Type B pancreatic cell (in vitro differentiated cells): ENCODE measurements at regions not wholly inside any gene's neighbourhood (a gene's known extent, or its start where the extent isn't known, plus 50 kb on each side); places are given as distances from the start of the nearest gene placed in this dataset.

Experiments used
- DNase-seq: peaks from one replicate; pipeline ENCODE4 v3.0.0; 2021; ENCODE audit warnings: mixed read lengths; ENCODE audit not compliant: unreplicated experiment; ENCODE audit errors: extremely low spot score
- H3K27ac Mint-ChIP-seq: 2 replicates; pipeline ENCODE4 v1.8.0; 2021; ENCODE audit warnings: mild to moderate bottlenecking, mixed read lengths
- H3K27me3 Mint-ChIP-seq: 2 replicates; pipeline ENCODE4 v1.8.0; 2021; ENCODE audit warnings: mixed read lengths
- H3K36me3 Mint-ChIP-seq: 2 replicates; pipeline ENCODE4 v1.8.0; 2021; ENCODE audit warnings: mixed read lengths
- H3K4me1 Mint-ChIP-seq: one replicate; pipeline ENCODE4 v1.8.0; 2021; ENCODE audit warnings: mixed read lengths; ENCODE audit not compliant: unreplicated experiment
- H3K4me3 Mint-ChIP-seq: 2 replicates; pipeline ENCODE4 v1.8.0; 2021; ENCODE audit warnings: mild to moderate bottlenecking, mixed read lengths
- H3K9me3 Mint-ChIP-seq: 2 replicates; pipeline ENCODE4 v1.8.0; 2021; ENCODE audit warnings: mixed read lengths
- CTCF ChIP-seq: fragments of 200-600 bp; sonication (generic); conservative IDR thresholded peaks from 2 replicates; pipeline ENCODE4 v1.5.0; 2021; ENCODE audit warnings: antibody characterized with exemption, mild to moderate bottlenecking

GRCh38 chr16:86374603-86375130, 135.7 kb upstream of the FOXF1 start:
- Mint-ChIP-seq H3K4me1 (peaks cover 17% of the 10 kb centered on the region), H3K27ac (no peak overlapping the region), H3K4me3 (no peak overlapping the region), H3K36me3 (no peaks in the 10 kb centered on the region), H3K9me3 (no peaks in the 10 kb centered on the region), H3K27me3 (peaks cover 62% of the 10 kb centered on the region)
- TF ChIP-seq CTCF: no peak
- no peak for DNase-seq

GRCh38 chr16:86375364-86375763, 135.0 kb upstream of the FOXF1 start:
- H3K4me1 Mint-ChIP-seq: peaks cover 19% of the 10 kb centered on the region

GRCh38 chr16:86375851-86376250, 134.5 kb upstream of the FOXF1 start:
- no peak overlapping the region for H3K27ac Mint-ChIP-seq
- peaks cover 20% of the 10 kb centered on the region for H3K4me1 Mint-ChIP-seq
- H3K27me3 Mint-ChIP-seq: peaks cover 61% of the 10 kb centered on the region
- no peak overlapping the region for H3K4me3 Mint-ChIP-seq
- H3K9me3 Mint-ChIP-seq: no peaks in the 10 kb centered on the region
- no peak for DNase-seq
- H3K36me3 Mint-ChIP-seq: no peaks in the 10 kb centered on the region
- no peak for TF ChIP-seq CTCF

More at GRCh38 chr16:86375364-86375763, 135.0 kb upstream of the FOXF1 start:
- no peak overlapping the region for H3K4me3 Mint-ChIP-seq
- no peak for TF ChIP-seq CTCF
- no peaks in the 10 kb centered on the region for H3K9me3 Mint-ChIP-seq
- peaks cover 62% of the 10 kb centered on the region for H3K27me3 Mint-ChIP-seq
- no peak for DNase-seq
- H3K36me3 Mint-ChIP-seq: no peaks in the 10 kb centered on the region
- H3K27ac Mint-ChIP-seq: no peak overlapping the region

GRCh38 chr16:86376837-86377236, 133.5 kb upstream of the FOXF1 start:
- peaks cover 25% of the 10 kb centered on the region for H3K4me1 Mint-ChIP-seq
- H3K27ac Mint-ChIP-seq: no peak overlapping the region
- H3K9me3 Mint-ChIP-seq: no peaks in the 10 kb centered on the region
- H3K27me3 Mint-ChIP-seq: peaks cover 66% of the 10 kb centered on the region
- TF ChIP-seq CTCF: no peak
- no peaks in the 10 kb centered on the region for H3K36me3 Mint-ChIP-seq
- DNase-seq: no peak
- no peak overlapping the region for H3K4me3 Mint-ChIP-seq

GRCh38 chr16:86377251-86378022, 132.9 kb upstream of the FOXF1 start:
- H3K27me3 Mint-ChIP-seq: peaks cover 65% of the 10 kb centered on the region
- no peaks in the 10 kb centered on the region for H3K36me3 Mint-ChIP-seq
- no peak for TF ChIP-seq CTCF
- DNase-seq: no peak
- H3K4me3 Mint-ChIP-seq: no peak overlapping the region
- no peaks in the 10 kb centered on the region for H3K9me3 Mint-ChIP-seq
- no peak overlapping the region for H3K27ac Mint-ChIP-seq
- peaks cover 25% of the 10 kb centered on the region for H3K4me1 Mint-ChIP-seq
